Right lung (tissue), 2 donors: ENCODE measurements at regions not wholly inside any gene's neighbourhood (a gene's known extent, or its start where the extent isn't known, plus 50 kb on each side); places are given as distances from the start of the nearest gene placed in this dataset.
"Not testable (repeated sequence)": the region's sequence is repeated elsewhere in the genome, so short reads cannot be mapped to it uniquely, and the experiment has no call there.

Experiments used
- DNase-seq, 2 donors: peaks; one replicate each; pipeline ENCODE4 v3.0.0-alpha.2; 2013

GRCh38 chr10:76815505-76815904 lies 822.1 kb downstream of the KCNMA1 start:
- not testable (repeated sequence) for DNase-seq

GRCh38 chr10:76811430-76811829 lies 826.2 kb downstream of the KCNMA1 start:
- no peak for DNase-seq

GRCh38 chr10:76788452-76788811 lies 849.2 kb downstream of the KCNMA1 start:
- no peak for DNase-seq

GRCh38 chr10:76787746-76788451 lies 849.7 kb downstream of the KCNMA1 start:
- DNase-seq, result no peak

- DNase-seq, result no peak
Measured at GRCh38 chr10:76786504-76787072, 851.0 kb downstream of the KCNMA1 start.

- no peak for DNase-seq
Measured at GRCh38 chr10:76784076-76784475, 853.5 kb downstream of the KCNMA1 start.

GRCh38 chr10:76779796-76780301 lies 857.8 kb downstream of the KCNMA1 start:
- DNase-seq, result no peak

- no peak for DNase-seq
Measured at GRCh38 chr10:76778914-76779795, 858.5 kb downstream of the KCNMA1 start.

GRCh38 chr10:76774987-76775603 lies 862.5 kb downstream of the KCNMA1 start:
- no peak for DNase-seq

GRCh38 chr10:76769582-76769981 lies 868.0 kb downstream of the KCNMA1 start:
- no peak for DNase-seq

- DNase-seq, result no peak
Measured at GRCh38 chr10:76769161-76769560, 868.4 kb downstream of the KCNMA1 start.

- DNase-seq, result no peak
Measured at GRCh38 chr10:76766682-76767081, 870.9 kb downstream of the KCNMA1 start.

- DNase-seq, result not testable (repeated sequence)
Measured at GRCh38 chr10:76764921-76765320, 872.7 kb downstream of the KCNMA1 start.

GRCh38 chr10:76764177-76764576 lies 873.4 kb downstream of the KCNMA1 start:
- DNase-seq, result no peak

- DNase-seq, result no peak
Measured at GRCh38 chr10:76763376-76763775, 874.2 kb downstream of the KCNMA1 start.

- DNase-seq, result no peak
Measured at GRCh38 chr10:76759681-76760080, 877.9 kb downstream of the KCNMA1 start.

GRCh38 chr10:76743169-76743568 lies 894.4 kb downstream of the KCNMA1 start:
- DNase-seq, result no peak

GRCh38 chr10:76740514-76740913 lies 897.1 kb downstream of the KCNMA1 start:
- no peak for DNase-seq

- no peak for DNase-seq
Measured at GRCh38 chr10:76738991-76739390, 898.6 kb downstream of the KCNMA1 start.

GRCh38 chr10:76736815-76737618 lies 900.6 kb downstream of the KCNMA1 start:
- DNase-seq, result no peak

- DNase-seq, result no peak
Measured at GRCh38 chr10:76736392-76736791, 901.2 kb downstream of the KCNMA1 start.
